Skeletal muscle satellite cell (primary cell): ENCODE measurements at regions not wholly inside any gene's neighbourhood (a gene's known extent, or its start where the extent isn't known, plus 50 kb on each side); places are given as distances from the start of the nearest gene placed in this dataset.

Experiments used
- H3K27me3 ChIP-seq: 2 replicates; pipeline ENCODE4 v1.7.0; 2013; ENCODE audit warnings: low read length; ENCODE audit not compliant: control insufficient read depth, insufficient read depth
- H3K36me3 ChIP-seq: 2 replicates; pipeline ENCODE4 v1.7.0; 2013; ENCODE audit warnings: mild to moderate bottlenecking, control low read depth, low read length; ENCODE audit not compliant: insufficient read depth
- H3K4me1 ChIP-seq: 2 replicates; pipeline ENCODE4 v1.7.0; 2013; ENCODE audit warnings: low read length; ENCODE audit not compliant: control insufficient read depth, insufficient read depth
- H3K4me2 ChIP-seq: 2 replicates; pipeline ENCODE4 v1.7.0; 2013; ENCODE audit warnings: mild to moderate bottlenecking, low read length
- H3K4me3 ChIP-seq: 2 replicates; pipeline ENCODE4 v1.7.0; 2013; ENCODE audit warnings: low read length
- H3K9ac ChIP-seq: 2 replicates; pipeline ENCODE4 v1.7.0; 2013; ENCODE audit warnings: mild to moderate bottlenecking, low read depth, low read length, moderate library complexity
- H3K9me3 ChIP-seq: replicated peaks from 2 replicates; pipeline ENCODE4 v1.7.0; 2013; ENCODE audit warnings: mild to moderate bottlenecking, control low read depth, low read length

GRCh38 chr6:145428706-145429105 lies 306.6 kb downstream of the EPM2A start:
- Histone ChIP-seq H3K4me1 (no peaks in the 10 kb centered on the region), H3K4me2 (no peak overlapping the region), H3K36me3 (no peaks in the 10 kb centered on the region), H3K9me3 (no peaks in the 10 kb centered on the region), H3K4me3 (no peak overlapping the region), H3K27me3 (no peaks in the 10 kb centered on the region), H3K9ac (no peak overlapping the region)

- Histone ChIP-seq H3K36me3 (no peaks in the 10 kb centered on the region), H3K4me2 (no peak overlapping the region), H3K27me3 (no peaks in the 10 kb centered on the region), H3K9ac (no peak overlapping the region), H3K4me1 (no peaks in the 10 kb centered on the region), H3K9me3 (peaks cover 3% of the 10 kb centered on the region), H3K4me3 (no peak overlapping the region)
Measured at GRCh38 chr6:145442110-145442509, 293.2 kb downstream of the EPM2A start.

GRCh38 chr6:145445674-145446073 lies 289.6 kb downstream of the EPM2A start:
- Histone ChIP-seq H3K4me1 (no peaks in the 10 kb centered on the region), H3K4me2 (no peak overlapping the region), H3K4me3 (no peak overlapping the region), H3K36me3 (no peaks in the 10 kb centered on the region), H3K27me3 (no peaks in the 10 kb centered on the region), H3K9ac (no peak overlapping the region), H3K9me3 (peaks cover 3% of the 10 kb centered on the region)

- Histone ChIP-seq H3K36me3 (no peaks in the 10 kb centered on the region), H3K4me2 (no peak overlapping the region), H3K4me3 (no peak overlapping the region), H3K9me3 (no peaks in the 10 kb centered on the region), H3K9ac (no peak overlapping the region), H3K27me3 (no peaks in the 10 kb centered on the region), H3K4me1 (no peaks in the 10 kb centered on the region)
Measured at GRCh38 chr6:145451029-145451428, 284.3 kb downstream of the EPM2A start.

GRCh38 chr6:145453376-145453775 lies 281.9 kb downstream of the EPM2A start:
- no peak overlapping the region for H3K4me3 ChIP-seq
- H3K9ac ChIP-seq = no peak overlapping the region
- no peaks in the 10 kb centered on the region for H3K27me3 ChIP-seq
- no peaks in the 10 kb centered on the region for H3K9me3 ChIP-seq
- no peaks in the 10 kb centered on the region for H3K4me1 ChIP-seq
- H3K36me3 ChIP-seq = no peaks in the 10 kb centered on the region
- no peak overlapping the region for H3K4me2 ChIP-seq

- no peaks in the 10 kb centered on the region for H3K9me3 ChIP-seq
- no peak overlapping the region for H3K4me3 ChIP-seq
- no peaks in the 10 kb centered on the region for H3K27me3 ChIP-seq
- no peak overlapping the region for H3K4me2 ChIP-seq
- H3K9ac ChIP-seq = no peak overlapping the region
- no peaks in the 10 kb centered on the region for H3K36me3 ChIP-seq
- no peaks in the 10 kb centered on the region for H3K4me1 ChIP-seq
Measured at GRCh38 chr6:145454006-145454405, 281.3 kb downstream of the EPM2A start.

- H3K4me1 ChIP-seq = no peaks in the 10 kb centered on the region
- no peaks in the 10 kb centered on the region for H3K9me3 ChIP-seq
- no peaks in the 10 kb centered on the region for H3K27me3 ChIP-seq
- no peaks in the 10 kb centered on the region for H3K36me3 ChIP-seq
- H3K4me2 ChIP-seq = no peak overlapping the region
- no peak overlapping the region for H3K9ac ChIP-seq
- no peak overlapping the region for H3K4me3 ChIP-seq
Measured at GRCh38 chr6:145457556-145457955, 277.8 kb downstream of the EPM2A start.

DNA sequence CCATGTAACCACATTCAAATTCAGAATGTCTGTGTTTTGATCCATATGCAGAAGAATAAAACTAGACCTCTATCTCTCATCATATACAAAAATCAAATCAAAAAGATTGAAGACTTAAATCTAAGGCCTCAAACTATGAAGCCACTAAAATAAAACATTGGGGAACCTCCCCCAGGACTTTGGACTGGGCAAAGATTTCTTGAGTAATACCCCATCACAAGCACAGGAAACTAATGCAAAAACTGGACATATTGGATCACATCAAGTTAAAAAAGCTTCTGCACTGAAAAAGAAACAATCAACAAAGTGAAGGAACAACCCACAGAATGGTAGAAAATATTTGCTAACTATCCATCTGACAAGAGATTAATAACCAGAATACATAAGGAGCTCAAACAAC lies 266.8 kb downstream of the EPM2A start:
- Histone ChIP-seq H3K36me3 (no peaks in the 10 kb centered on the region), H3K9ac (no peak overlapping the region), H3K9me3 (no peaks in the 10 kb centered on the region), H3K4me1 (no peaks in the 10 kb centered on the region), H3K4me2 (no peak overlapping the region), H3K4me3 (no peak overlapping the region), H3K27me3 (no peaks in the 10 kb centered on the region)

- Histone ChIP-seq H3K9me3 (no peaks in the 10 kb centered on the region), H3K4me2 (no peak overlapping the region), H3K36me3 (no peaks in the 10 kb centered on the region), H3K27me3 (no peaks in the 10 kb centered on the region), H3K4me1 (no peaks in the 10 kb centered on the region), H3K4me3 (no peak overlapping the region), H3K9ac (no peak overlapping the region)
Measured at GRCh38 chr6:145469021-145469420, 266.3 kb downstream of the EPM2A start.

- H3K4me3 ChIP-seq = no peak overlapping the region
- H3K4me2 ChIP-seq = no peak overlapping the region
- no peaks in the 10 kb centered on the region for H3K36me3 ChIP-seq
- H3K9me3 ChIP-seq = no peaks in the 10 kb centered on the region
- H3K4me1 ChIP-seq = no peaks in the 10 kb centered on the region
- no peak overlapping the region for H3K9ac ChIP-seq
- H3K27me3 ChIP-seq = no peaks in the 10 kb centered on the region
Measured at GRCh38 chr6:145475794-145476396, 259.4 kb downstream of the EPM2A start.

DNA sequence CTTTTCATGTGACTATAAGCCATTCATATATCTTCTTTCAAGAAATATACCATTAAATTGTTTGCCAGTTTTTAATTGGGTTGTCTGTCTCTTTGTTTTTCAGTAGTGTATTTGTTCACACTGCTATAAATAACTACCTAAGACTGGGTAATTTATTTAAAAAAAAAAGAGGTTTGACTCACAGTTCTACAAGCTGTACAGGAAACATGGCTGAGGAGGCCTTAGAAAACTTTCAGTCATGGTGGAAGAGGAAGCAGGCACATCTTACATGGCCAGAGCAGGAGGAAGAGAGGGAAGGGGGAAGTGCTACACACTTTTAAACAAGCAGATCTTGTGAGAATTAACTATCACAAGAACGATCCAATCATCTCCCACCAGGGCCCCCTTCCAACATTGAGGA lies 255.3 kb downstream of the EPM2A start:
- no peaks in the 10 kb centered on the region for H3K36me3 ChIP-seq
- no peak overlapping the region for H3K4me2 ChIP-seq
- no peaks in the 10 kb centered on the region for H3K9me3 ChIP-seq
- H3K9ac ChIP-seq = no peak overlapping the region
- H3K4me3 ChIP-seq = no peak overlapping the region
- H3K4me1 ChIP-seq = peaks cover 4% of the 10 kb centered on the region
- H3K27me3 ChIP-seq = no peaks in the 10 kb centered on the region

GRCh38 chr6:145483191-145483996 lies 251.9 kb downstream of the EPM2A start:
- Histone ChIP-seq H3K9ac (no peak overlapping the region), H3K9me3 (no peaks in the 10 kb centered on the region), H3K36me3 (no peaks in the 10 kb centered on the region), H3K4me1 (peaks cover 4% of the 10 kb centered on the region), H3K4me3 (no peak overlapping the region), H3K4me2 (no peak overlapping the region), H3K27me3 (no peaks in the 10 kb centered on the region)
